ENCODE measurements at regions not wholly inside any gene's neighbourhood (a gene's known extent, or its start where the extent isn't known, plus 50 kb on each side); places are given as distances from the start of the nearest gene placed in this dataset.

GRCh38 chr2:220320326-220320725, 692.9 kb downstream of the SLC4A3 start:
- no peak overlapping the region for H3K27ac ChIP-seq (ENCODE audit: low read depth, low read length, severe bottlenecking)
- no peaks in the 10 kb centered on the region for H3K9me3 ChIP-seq (ENCODE audit: control insufficient read depth, low read length)
- no peaks in the 10 kb centered on the region for H3K36me3 ChIP-seq (ENCODE audit: control insufficient read depth, insufficient read depth, low read length)
- H3K4me3 ChIP-seq (ENCODE audit: extremely low read depth, insufficient read depth, low read length, poor library complexity, severe bottlenecking): no peak overlapping the region
- no CpG with 5 or more reads among the region's 2 CpGs for WGBS, 2 experiments (ENCODE audit: insufficient coverage in 2 of 2)
- H3K4me1 ChIP-seq (ENCODE audit: control insufficient read depth, insufficient read depth, low read length, poor library complexity, severe bottlenecking): no peaks in the 10 kb centered on the region

GRCh38 chr2:220332886-220333285, 705.5 kb downstream of the SLC4A3 start:
- H3K4me1 ChIP-seq (ENCODE audit: control insufficient read depth, insufficient read depth, low read length, poor library complexity, severe bottlenecking): no peaks in the 10 kb centered on the region
- no peaks in the 10 kb centered on the region for H3K9me3 ChIP-seq (ENCODE audit: control insufficient read depth, low read length)
- H3K27ac ChIP-seq (ENCODE audit: low read depth, low read length, severe bottlenecking): no peak overlapping the region
- H3K36me3 ChIP-seq (ENCODE audit: control insufficient read depth, insufficient read depth, low read length): no peaks in the 10 kb centered on the region
- H3K4me3 ChIP-seq (ENCODE audit: extremely low read depth, insufficient read depth, low read length, poor library complexity, severe bottlenecking): no peak overlapping the region
- WGBS, 2 experiments (ENCODE audit: insufficient coverage in 2 of 2): no CpG with 5 or more reads among the region's 1 CpG

- Histone ChIP-seq H3K4me1 (ENCODE audit: control insufficient read depth, insufficient read depth, low read length, poor library complexity, severe bottlenecking) (no peaks in the 10 kb centered on the region), H3K9me3 (ENCODE audit: control insufficient read depth, low read length) (no peaks in the 10 kb centered on the region), H3K4me3 (ENCODE audit: extremely low read depth, insufficient read depth, low read length, poor library complexity, severe bottlenecking) (no peak overlapping the region), H3K36me3 (ENCODE audit: control insufficient read depth, insufficient read depth, low read length) (no peaks in the 10 kb centered on the region), H3K27ac (ENCODE audit: low read depth, low read length, severe bottlenecking) (no peak overlapping the region)
Measured at GRCh38 chr2:220334210-220334609, 706.8 kb downstream of the SLC4A3 start.

GRCh38 chr2:220334871-220335590, 707.6 kb downstream of the SLC4A3 start:
- H3K36me3 ChIP-seq (ENCODE audit: control insufficient read depth, insufficient read depth, low read length): no peaks in the 10 kb centered on the region
- H3K4me3 ChIP-seq (ENCODE audit: extremely low read depth, insufficient read depth, low read length, poor library complexity, severe bottlenecking): no peak overlapping the region
- H3K4me1 ChIP-seq (ENCODE audit: control insufficient read depth, insufficient read depth, low read length, poor library complexity, severe bottlenecking): no peaks in the 10 kb centered on the region
- H3K27ac ChIP-seq (ENCODE audit: low read depth, low read length, severe bottlenecking): no peak overlapping the region
- H3K9me3 ChIP-seq (ENCODE audit: control insufficient read depth, low read length): no peaks in the 10 kb centered on the region
- 69 to 70% methylated on average over 4 of the region's 4 CpGs for WGBS, 2 experiments (ENCODE audit: insufficient coverage in 2 of 2)

- Histone ChIP-seq H3K27ac (ENCODE audit: low read depth, low read length, severe bottlenecking) (no peak overlapping the region), H3K4me3 (ENCODE audit: extremely low read depth, insufficient read depth, low read length, poor library complexity, severe bottlenecking) (no peak overlapping the region), H3K36me3 (ENCODE audit: control insufficient read depth, insufficient read depth, low read length) (no peaks in the 10 kb centered on the region), H3K4me1 (ENCODE audit: control insufficient read depth, insufficient read depth, low read length, poor library complexity, severe bottlenecking) (no peaks in the 10 kb centered on the region), H3K9me3 (ENCODE audit: control insufficient read depth, low read length) (no peaks in the 10 kb centered on the region)
- 80 to 100% methylated on average over 1 of the region's 4 CpGs for WGBS, 2 experiments (ENCODE audit: insufficient coverage in 2 of 2)
Measured at GRCh38 chr2:220335591-220335915, 708.1 kb downstream of the SLC4A3 start.

GRCh38 chr2:220336771-220337170, 709.3 kb downstream of the SLC4A3 start:
- WGBS, 2 experiments (ENCODE audit: insufficient coverage in 2 of 2): 85 to 96% methylated on average over 2 of the region's 2 CpGs
- no peaks in the 10 kb centered on the region for H3K9me3 ChIP-seq (ENCODE audit: control insufficient read depth, low read length)
- no peak overlapping the region for H3K4me3 ChIP-seq (ENCODE audit: extremely low read depth, insufficient read depth, low read length, poor library complexity, severe bottlenecking)
- H3K4me1 ChIP-seq (ENCODE audit: control insufficient read depth, insufficient read depth, low read length, poor library complexity, severe bottlenecking): no peaks in the 10 kb centered on the region
- H3K27ac ChIP-seq (ENCODE audit: low read depth, low read length, severe bottlenecking): no peak overlapping the region
- no peaks in the 10 kb centered on the region for H3K36me3 ChIP-seq (ENCODE audit: control insufficient read depth, insufficient read depth, low read length)

GRCh38 chr2:220337611-220338440, 710.4 kb downstream of the SLC4A3 start:
- Histone ChIP-seq H3K36me3 (ENCODE audit: control insufficient read depth, insufficient read depth, low read length) (no peaks in the 10 kb centered on the region), H3K27ac (ENCODE audit: low read depth, low read length, severe bottlenecking) (no peak overlapping the region), H3K9me3 (ENCODE audit: control insufficient read depth, low read length) (no peaks in the 10 kb centered on the region), H3K4me1 (ENCODE audit: control insufficient read depth, insufficient read depth, low read length, poor library complexity, severe bottlenecking) (no peaks in the 10 kb centered on the region), H3K4me3 (ENCODE audit: extremely low read depth, insufficient read depth, low read length, poor library complexity, severe bottlenecking) (no peak overlapping the region)
- 80 to 100% methylated on average over 1 of the region's 2 CpGs for WGBS, 2 experiments (ENCODE audit: insufficient coverage in 2 of 2)

- Histone ChIP-seq H3K27ac (ENCODE audit: low read depth, low read length, severe bottlenecking) (no peak overlapping the region), H3K4me3 (ENCODE audit: extremely low read depth, insufficient read depth, low read length, poor library complexity, severe bottlenecking) (no peak overlapping the region), H3K36me3 (ENCODE audit: control insufficient read depth, insufficient read depth, low read length) (no peaks in the 10 kb centered on the region), H3K9me3 (ENCODE audit: control insufficient read depth, low read length) (no peaks in the 10 kb centered on the region), H3K4me1 (ENCODE audit: control insufficient read depth, insufficient read depth, low read length, poor library complexity, severe bottlenecking) (no peaks in the 10 kb centered on the region)
- 100% methylated on average over 2 of the region's 3 CpGs; no CpG with 5 or more reads in 1 of the 2 experiments for WGBS, 2 experiments (ENCODE audit: insufficient coverage in 2 of 2)
Measured at GRCh38 chr2:220341014-220341413, 713.6 kb downstream of the SLC4A3 start.

- no peak overlapping the region for H3K27ac ChIP-seq (ENCODE audit: low read depth, low read length, severe bottlenecking)
- H3K4me3 ChIP-seq (ENCODE audit: extremely low read depth, insufficient read depth, low read length, poor library complexity, severe bottlenecking): no peak overlapping the region
- H3K4me1 ChIP-seq (ENCODE audit: control insufficient read depth, insufficient read depth, low read length, poor library complexity, severe bottlenecking): no peaks in the 10 kb centered on the region
- H3K36me3 ChIP-seq (ENCODE audit: control insufficient read depth, insufficient read depth, low read length): no peaks in the 10 kb centered on the region
- no peaks in the 10 kb centered on the region for H3K9me3 ChIP-seq (ENCODE audit: control insufficient read depth, low read length)
- WGBS, 2 experiments (ENCODE audit: insufficient coverage in 2 of 2): no CpG with 5 or more reads among the region's 1 CpG
Measured at GRCh38 chr2:220346919-220347318, 719.5 kb downstream of the SLC4A3 start.

GRCh38 chr2:220347626-220348025, 720.2 kb downstream of the SLC4A3 start:
- Histone ChIP-seq H3K9me3 (ENCODE audit: control insufficient read depth, low read length) (no peaks in the 10 kb centered on the region), H3K4me3 (ENCODE audit: extremely low read depth, insufficient read depth, low read length, poor library complexity, severe bottlenecking) (no peak overlapping the region), H3K36me3 (ENCODE audit: control insufficient read depth, insufficient read depth, low read length) (no peaks in the 10 kb centered on the region), H3K4me1 (ENCODE audit: control insufficient read depth, insufficient read depth, low read length, poor library complexity, severe bottlenecking) (no peaks in the 10 kb centered on the region), H3K27ac (ENCODE audit: low read depth, low read length, severe bottlenecking) (no peak overlapping the region)
- 100% methylated on average over 1 to 2 of the region's 2 CpGs for WGBS, 2 experiments (ENCODE audit: insufficient coverage in 2 of 2)

- Histone ChIP-seq H3K9me3 (ENCODE audit: control insufficient read depth, low read length) (no peaks in the 10 kb centered on the region), H3K27ac (ENCODE audit: low read depth, low read length, severe bottlenecking) (no peak overlapping the region), H3K36me3 (ENCODE audit: control insufficient read depth, insufficient read depth, low read length) (no peaks in the 10 kb centered on the region), H3K4me1 (ENCODE audit: control insufficient read depth, insufficient read depth, low read length, poor library complexity, severe bottlenecking) (no peaks in the 10 kb centered on the region), H3K4me3 (ENCODE audit: extremely low read depth, insufficient read depth, low read length, poor library complexity, severe bottlenecking) (no peak overlapping the region)
- 100% methylated on average over 1 of the region's 2 CpGs; no CpG with 5 or more reads in 1 of the 2 experiments for WGBS, 2 experiments (ENCODE audit: insufficient coverage in 2 of 2)
Measured at GRCh38 chr2:220348206-220348605, 720.8 kb downstream of the SLC4A3 start.

All from mesodermal cell (in vitro differentiated cells).